ENCODE measurements at regions not wholly inside any gene's neighbourhood (a gene's known extent, or its start where the extent isn't known, plus 50 kb on each side); places are given as distances from the start of the nearest gene placed in this dataset.
A peak's percentile ranks its signal among the peaks of the same experiment; 100 is the strongest.

- H3K4me3 ChIP-seq (ENCODE audit: low read length in 3 of 3) = no peak overlapping the region
- no peaks in the 10 kb centered on the region for H3K27me3 ChIP-seq (ENCODE audit: control insufficient read depth, insufficient read depth, low read length)
- intact Hi-C loops (cut with DNase I) = no loop called here
- H3K9ac ChIP-seq (ENCODE audit: low read length in 3 of 3) = no peak overlapping the region
- no peaks in the 10 kb centered on the region for H3K4me1 ChIP-seq (ENCODE audit: control insufficient read depth in 2 of 3, insufficient read depth in 2 of 3, low read depth in 1 of 3, low read length in 3 of 3)
- FAIRE-seq (no peak), DNase-seq (no peak)
- H3K27ac ChIP-seq (ENCODE audit: low read depth in 2 of 2, low read length in 2 of 2) = no peak overlapping the region
- TF ChIP-seq, protein P1, sequence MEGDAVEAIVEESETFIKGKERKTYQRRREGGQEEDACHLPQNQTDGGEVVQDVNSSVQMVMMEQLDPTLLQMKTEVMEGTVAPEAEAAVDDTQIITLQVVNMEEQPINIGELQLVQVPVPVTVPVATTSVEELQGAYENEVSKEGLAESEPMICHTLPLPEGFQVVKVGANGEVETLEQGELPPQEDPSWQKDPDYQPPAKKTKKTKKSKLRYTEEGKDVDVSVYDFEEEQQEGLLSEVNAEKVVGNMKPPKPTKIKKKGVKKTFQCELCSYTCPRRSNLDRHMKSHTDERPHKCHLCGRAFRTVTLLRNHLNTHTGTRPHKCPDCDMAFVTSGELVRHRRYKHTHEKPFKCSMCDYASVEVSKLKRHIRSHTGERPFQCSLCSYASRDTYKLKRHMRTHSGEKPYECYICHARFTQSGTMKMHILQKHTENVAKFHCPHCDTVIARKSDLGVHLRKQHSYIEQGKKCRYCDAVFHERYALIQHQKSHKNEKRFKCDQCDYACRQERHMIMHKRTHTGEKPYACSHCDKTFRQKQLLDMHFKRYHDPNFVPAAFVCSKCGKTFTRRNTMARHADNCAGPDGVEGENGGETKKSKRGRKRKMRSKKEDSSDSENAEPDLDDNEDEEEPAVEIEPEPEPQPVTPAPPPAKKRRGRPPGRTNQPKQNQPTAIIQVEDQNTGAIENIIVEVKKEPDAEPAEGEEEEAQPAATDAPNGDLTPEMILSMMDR (IDR thresholded peaks at IDR 0.05; ENCODE audit: borderline replicate concordance, extremely low read depth, insufficient read depth) = no peak
- no peaks in the 10 kb centered on the region for H3K9me3 ChIP-seq (ENCODE audit: control insufficient read depth in 2 of 3, insufficient read depth in 1 of 3, low read length in 3 of 3)
- H3K36me3 ChIP-seq (ENCODE audit: control insufficient read depth in 2 of 3, insufficient read depth in 3 of 3, low read length in 3 of 3) = no peaks in the 10 kb centered on the region
These were observed 1084.2 kb downstream of the TUSC7 start for GRCh38 chr3:117793622-117794265.

DNA sequence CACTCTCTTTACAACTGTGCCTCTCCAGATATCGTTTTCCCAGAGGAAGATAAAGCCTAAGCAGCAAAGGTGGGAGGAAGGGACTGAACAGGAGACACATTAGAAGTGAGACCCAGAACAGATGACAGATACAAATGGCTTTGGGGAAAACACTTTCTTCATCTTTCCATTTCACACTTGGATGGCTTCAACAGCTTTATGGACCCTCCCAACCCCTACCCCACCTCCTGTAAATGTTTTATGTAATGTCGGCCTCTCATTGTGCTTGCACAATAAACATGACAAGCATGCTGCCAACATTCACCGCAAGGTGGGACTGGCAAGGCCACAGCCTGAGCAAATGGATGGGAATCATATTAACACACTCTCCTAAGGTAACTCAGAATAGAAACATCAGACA, 1088.6 kb downstream of the TUSC7 start:
- Histone ChIP-seq H3K27me3 (ENCODE audit: control insufficient read depth, insufficient read depth, low read length) (no peaks in the 10 kb centered on the region), H3K4me3 (ENCODE audit: low read length in 3 of 3) (no peak overlapping the region), H3K27ac (ENCODE audit: low read depth in 2 of 2, low read length in 2 of 2) (no peak overlapping the region), H3K4me1 (ENCODE audit: control insufficient read depth in 2 of 3, insufficient read depth in 2 of 3, low read depth in 1 of 3, low read length in 3 of 3) (no peaks in the 10 kb centered on the region), H3K36me3 (ENCODE audit: control insufficient read depth in 2 of 3, insufficient read depth in 3 of 3, low read length in 3 of 3) (no peaks in the 10 kb centered on the region), H3K9me3 (ENCODE audit: control insufficient read depth in 2 of 3, insufficient read depth in 1 of 3, low read length in 3 of 3) (no peaks in the 10 kb centered on the region), H3K9ac (ENCODE audit: low read length in 3 of 3) (no peak overlapping the region)
- DNase-seq (peak in 4 of 5 donors; percentile 19 to 56 (median 44)), FAIRE-seq (no peak)
- intact Hi-C loops (cut with DNase I) = no loop called here
- TF ChIP-seq, protein P1 (IDR thresholded peaks at IDR 0.05; ENCODE audit: borderline replicate concordance, extremely low read depth, insufficient read depth) = no peak

GRCh38 chr3:117798687-117799386, 1089.3 kb downstream of the TUSC7 start:
- no peak overlapping the region for H3K4me3 ChIP-seq (ENCODE audit: low read length in 3 of 3)
- H3K36me3 ChIP-seq (ENCODE audit: control insufficient read depth in 2 of 3, insufficient read depth in 3 of 3, low read length in 3 of 3) = no peaks in the 10 kb centered on the region
- no peak for FAIRE-seq
- H3K9me3 ChIP-seq (ENCODE audit: control insufficient read depth in 2 of 3, insufficient read depth in 1 of 3, low read length in 3 of 3) = no peaks in the 10 kb centered on the region
- no peak overlapping the region for H3K9ac ChIP-seq (ENCODE audit: low read length in 3 of 3)
- no peak overlapping the region for H3K27ac ChIP-seq (ENCODE audit: low read depth in 2 of 2, low read length in 2 of 2)
- TF ChIP-seq, protein P1 (IDR thresholded peaks at IDR 0.05; ENCODE audit: borderline replicate concordance, extremely low read depth, insufficient read depth) = no peak
- H3K4me1 ChIP-seq (ENCODE audit: control insufficient read depth in 2 of 3, insufficient read depth in 2 of 3, low read depth in 1 of 3, low read length in 3 of 3) = no peaks in the 10 kb centered on the region
- intact Hi-C loops (cut with DNase I) = no loop called here
- DNase-seq = no peak
- H3K27me3 ChIP-seq (ENCODE audit: control insufficient read depth, insufficient read depth, low read length) = no peaks in the 10 kb centered on the region

Data from kidney (tissue), 13 donors.